Activated CD8-positive, alpha-beta memory T cell treated with anti-CD3 and anti-CD28 coated beads for 1 hour (primary cell): ENCODE measurements at regions not wholly inside any gene's neighbourhood (a gene's known extent, or its start where the extent isn't known, plus 50 kb on each side); places are given as distances from the start of the nearest gene placed in this dataset.

Source experiments
- DNase-seq, 2 donors: peaks; one replicate each; pipeline ENCODE4 v3.0.0-alpha.2; 2020; ENCODE audit warnings: low read depth in 1 of 2; ENCODE audit errors: extremely low read depth in 1 of 2

DNA sequence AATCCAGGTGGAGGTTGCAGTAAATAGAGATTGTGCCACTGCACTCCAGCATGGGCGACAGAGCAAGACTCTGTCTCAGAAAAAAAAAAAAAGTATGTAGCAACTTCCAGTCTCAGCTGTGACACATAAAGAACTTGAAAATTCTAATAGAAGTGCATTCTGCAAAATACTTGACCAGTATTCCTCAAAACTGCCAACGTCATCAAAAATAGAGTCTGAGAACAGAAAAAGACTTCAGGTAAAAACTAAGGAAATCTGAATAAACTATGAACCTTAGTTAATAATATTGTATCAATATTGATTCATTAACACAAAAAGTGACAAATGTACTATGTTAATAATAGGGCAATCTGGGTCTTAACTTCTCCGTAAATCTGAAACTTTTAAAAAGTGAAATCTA, 76.7 kb upstream of the WDR75 start:
- DNase-seq: no peak

DNA sequence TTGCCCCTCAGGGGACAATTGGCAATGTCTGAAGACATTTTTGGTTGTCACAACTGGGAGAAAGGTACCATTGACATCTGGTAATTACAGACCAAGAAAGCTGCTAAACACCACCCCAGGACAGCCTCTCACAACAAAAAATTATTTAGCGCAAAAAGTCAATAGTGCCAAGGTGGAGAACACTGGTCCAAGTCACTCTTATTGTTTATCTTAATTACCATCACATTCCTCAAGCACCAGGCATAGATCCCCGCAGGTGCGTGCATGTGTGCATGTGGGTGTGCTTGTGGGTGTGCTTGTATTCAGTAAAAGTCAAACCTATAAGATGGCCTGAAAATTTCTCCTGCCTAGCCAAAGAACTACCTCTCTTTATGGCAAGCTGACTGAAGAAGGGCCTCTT, 74.9 kb upstream of the WDR75 start:
- DNase-seq: no peak

DNA sequence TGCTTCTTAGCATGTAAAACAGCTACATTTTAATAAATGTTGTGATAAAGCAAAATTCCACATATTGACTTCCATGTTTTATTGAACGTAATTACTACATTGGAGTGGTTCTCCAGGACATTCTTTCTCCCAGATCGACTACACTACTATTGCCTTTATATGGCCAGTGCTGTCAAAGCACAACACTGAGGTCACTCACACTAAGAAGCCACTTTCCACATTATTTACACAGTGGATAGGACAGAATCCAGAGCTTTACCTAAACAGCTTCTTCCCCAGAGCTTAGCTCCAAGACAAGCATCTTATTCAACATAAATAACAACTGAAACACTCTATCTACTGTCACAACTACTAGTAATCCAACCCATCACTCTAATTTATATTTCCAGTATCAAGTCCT, 73.9 kb upstream of the WDR75 start:
- DNase-seq: no peak

DNA sequence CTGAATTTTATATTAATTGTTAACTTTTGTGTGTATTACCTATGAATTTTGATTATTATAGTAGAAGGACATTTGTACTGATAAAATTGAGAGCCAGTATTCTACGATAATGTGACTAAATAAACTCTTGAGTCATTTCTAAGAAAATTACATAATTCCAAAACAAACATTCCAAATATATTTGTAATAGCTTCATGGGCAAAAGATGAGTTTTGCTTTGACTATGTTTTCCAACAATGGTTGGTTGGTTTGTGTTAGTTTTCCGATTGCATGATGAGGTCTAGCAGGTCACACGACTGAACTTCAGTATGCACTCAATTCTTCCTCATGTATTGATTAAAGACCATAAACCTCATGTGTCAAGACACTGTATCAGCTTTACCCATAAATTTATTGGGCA, 71.7 kb upstream of the WDR75 start:
- no peak for DNase-seq

DNA sequence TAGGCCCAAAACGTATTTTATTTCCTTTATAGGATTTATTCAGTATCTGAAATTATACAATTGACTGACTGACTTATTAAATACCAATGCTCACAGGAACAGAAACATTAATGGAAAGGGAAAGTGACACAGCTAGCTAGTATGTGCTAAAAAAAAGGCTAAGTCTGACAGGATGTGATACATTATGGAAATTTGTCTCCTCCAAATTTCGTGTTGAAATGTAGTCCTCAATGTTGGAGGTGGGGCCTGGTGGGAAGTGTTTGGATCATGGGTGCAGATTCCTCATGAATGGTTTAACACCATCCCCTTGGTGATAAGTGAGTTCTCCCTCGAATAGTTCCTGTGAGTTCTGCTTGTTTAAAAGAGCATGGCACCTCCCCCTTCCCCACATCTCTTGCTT, 70.6 kb upstream of the WDR75 start:
- no peak for DNase-seq

DNA sequence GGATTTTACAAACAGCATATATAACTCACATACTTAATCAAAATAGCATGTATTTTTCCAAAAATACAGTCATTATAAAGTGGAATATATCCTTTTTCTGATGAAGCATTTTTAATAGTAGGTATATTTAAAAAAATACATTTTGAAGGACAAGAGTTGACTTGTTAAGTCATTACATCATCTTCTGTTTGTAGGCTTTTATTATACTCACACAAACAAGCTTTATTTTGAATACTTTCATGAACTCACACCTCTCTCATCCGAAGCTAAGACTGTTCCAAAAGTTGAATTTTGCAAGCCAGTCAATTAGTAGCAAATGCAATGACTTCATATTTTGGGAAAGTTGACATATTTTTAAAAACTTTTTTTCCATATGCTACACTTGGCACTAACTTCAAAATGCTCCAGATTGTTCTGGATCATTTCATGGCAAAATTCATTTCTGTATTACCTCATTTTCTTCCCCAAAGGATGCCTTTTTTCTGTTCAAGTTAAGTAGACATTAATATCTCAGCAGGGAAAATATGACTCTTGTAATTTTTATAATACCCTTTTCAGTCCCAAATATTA, 68.5 kb upstream of the WDR75 start:
- DNase-seq: no peak

DNA sequence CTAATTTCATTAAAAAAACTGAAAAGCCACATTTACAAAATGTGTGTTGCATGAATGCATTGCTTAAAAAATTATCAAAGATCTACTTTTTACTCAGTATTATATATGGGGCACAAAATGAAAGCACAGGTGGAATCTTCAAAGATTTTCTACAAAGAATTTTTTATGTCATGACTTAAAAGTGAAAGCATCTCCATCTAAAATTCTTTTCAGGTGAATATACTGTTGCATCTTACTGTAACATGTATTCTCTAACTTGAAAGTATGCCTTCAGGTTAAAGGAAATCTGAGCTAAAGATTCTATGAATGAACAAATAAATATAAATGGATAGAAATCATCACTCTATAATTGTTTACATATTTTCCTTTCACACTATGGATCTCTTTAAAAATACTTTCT, 66.8 kb upstream of the WDR75 start:
- no peak for DNase-seq

DNA sequence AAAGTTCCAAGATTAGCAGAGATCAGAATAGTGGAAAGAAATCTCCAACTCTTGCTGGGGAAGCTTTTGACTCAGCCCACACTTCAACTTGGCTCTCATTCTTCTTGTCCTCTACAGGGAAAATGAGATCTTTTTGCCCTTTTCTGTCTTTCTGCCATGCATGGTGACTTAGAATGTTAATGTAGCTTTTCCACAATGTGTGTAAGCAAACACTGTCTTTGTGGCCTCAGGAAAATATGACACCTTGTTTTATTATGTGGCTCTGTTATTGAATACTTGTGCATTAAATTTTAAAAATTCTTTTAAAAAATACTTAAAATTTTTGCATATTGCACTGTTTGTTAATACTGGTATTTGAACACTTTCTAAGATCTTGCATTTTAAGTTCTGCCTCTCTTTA, 65.4 kb upstream of the WDR75 start:
- no peak for DNase-seq

DNA sequence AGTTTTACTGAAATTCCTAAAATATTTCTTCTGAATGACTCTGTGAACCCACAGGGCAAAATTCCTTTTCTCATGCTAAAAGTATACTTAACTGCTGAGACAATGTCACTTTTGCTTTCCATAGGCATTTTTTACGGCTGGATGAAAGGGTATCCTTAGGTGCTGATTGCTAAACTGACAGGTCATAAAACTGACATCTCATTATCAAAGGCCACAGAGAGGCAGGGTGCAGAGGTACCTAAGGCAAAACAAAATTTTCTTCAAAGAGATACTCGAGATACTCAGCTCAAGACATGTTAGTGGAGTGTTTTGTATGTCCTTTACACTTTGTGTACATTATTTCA, 62.0 kb upstream of the WDR75 start:
- DNase-seq: no peak

DNA sequence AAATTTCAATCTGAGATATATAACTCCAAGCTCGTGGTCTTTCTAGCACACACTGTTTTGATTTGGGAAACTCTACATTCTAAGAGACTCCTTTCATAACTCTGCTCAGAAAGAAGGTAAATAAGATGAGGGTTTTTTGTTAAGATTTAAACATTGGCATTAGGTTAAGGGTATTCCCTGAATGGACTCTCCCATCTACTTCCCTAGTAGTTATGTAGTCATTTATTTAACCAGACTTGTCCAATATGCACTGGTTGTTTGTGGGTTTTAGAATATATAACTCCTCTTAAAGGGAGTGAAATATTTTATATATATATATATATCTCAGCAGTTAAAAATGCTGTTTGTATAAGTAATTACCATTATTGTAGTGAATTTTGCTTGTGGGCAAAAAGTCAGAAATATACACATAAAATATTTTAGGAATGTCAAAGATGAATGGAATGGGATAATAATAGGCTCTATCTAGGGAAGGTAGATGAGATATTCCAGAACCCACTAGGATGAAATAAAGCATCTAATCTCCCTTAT, 61.5 kb upstream of the WDR75 start:
- DNase-seq: no peak

DNA sequence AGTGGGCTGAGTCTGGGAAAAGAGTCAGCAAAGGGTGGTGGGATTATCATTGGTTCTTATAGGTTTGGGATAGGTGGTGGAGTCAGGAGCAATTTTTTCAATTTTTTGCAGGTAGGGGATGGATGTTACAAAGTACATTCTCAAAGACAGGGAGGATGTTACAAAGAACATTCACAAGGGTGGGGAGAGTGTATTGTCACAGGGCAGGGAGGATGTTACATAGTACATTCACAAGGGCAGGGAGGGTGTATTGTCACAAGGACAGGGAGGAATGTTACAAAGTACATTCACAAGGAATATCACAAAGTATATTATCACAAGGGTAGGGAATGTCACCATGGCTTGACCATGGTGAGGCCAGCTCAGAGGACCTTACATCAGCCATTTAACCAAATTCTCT, 58.6 kb upstream of the WDR75 start:
- no peak for DNase-seq

DNA sequence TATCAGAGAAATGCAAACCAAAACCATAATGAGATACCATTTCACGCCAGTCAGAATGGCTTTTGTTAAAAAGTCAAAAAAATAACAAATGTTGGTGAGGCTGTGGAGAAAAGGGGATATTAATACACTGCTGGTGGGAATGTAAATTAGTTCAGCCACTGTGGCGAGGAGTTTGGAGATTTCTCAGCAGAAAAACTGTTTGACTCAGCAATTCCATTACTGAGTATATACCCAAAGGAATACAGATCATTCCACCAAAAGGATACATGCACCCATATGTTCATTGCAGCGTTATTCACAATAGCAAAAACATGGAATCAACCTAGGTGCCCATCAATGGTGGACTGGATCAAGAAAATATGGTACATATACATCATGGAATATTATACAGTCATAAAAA, 54.5 kb upstream of the WDR75 start:
- DNase-seq: no peak

DNA sequence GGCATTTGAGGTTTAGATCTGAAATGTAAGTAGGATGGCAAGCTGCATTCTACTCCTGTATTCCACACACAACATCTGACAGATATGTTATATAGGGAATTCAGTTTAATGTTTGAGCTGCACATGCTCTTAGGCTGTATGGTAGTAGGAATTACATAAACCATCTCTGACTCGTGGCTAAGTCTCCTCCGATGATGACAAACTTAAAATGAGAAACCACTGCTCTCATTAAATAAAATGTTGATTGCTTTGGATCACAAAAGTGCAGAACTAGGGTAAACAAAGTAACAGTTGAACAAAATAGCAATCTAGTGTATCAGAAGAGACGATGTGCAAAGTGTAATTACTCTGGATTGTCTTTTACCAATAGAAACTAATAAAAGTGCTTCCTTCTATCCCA, 50.1 kb upstream of the WDR75 start:
- DNase-seq: no peak
